B cell (primary cell): ENCODE measurements at regions not wholly inside any gene's neighbourhood (a gene's known extent, or its start where the extent isn't known, plus 50 kb on each side); places are given as distances from the start of the nearest gene placed in this dataset.

Source experiments
- ATAC-seq: fragments of 200-7000 bp; cut with Tn5 transposase; one replicate; pipeline ENCODE4 v1.10.0; 2021; ENCODE audit warnings: low read depth, mild to moderate bottlenecking, moderate number of reproducible peaks, moderate library complexity
- CTCF ChIA-PET: fragments of 350-600 bp; sonication (Branson Sonifier 250); formaldehyde crosslinking; loops from one replicate; lab custom pipeline; 2021; ENCODE audit warnings: antibody characterized with exemption, inconsistent platforms; lab: Charles Lee
- POLR2A ChIA-PET: fragments of 350-600 bp; sonication (Branson Sonifier 250); formaldehyde crosslinking; loops from one replicate; lab custom pipeline; 2021; ENCODE audit warnings: antibody characterized with exemption; lab: Charles Lee
- DNase-seq: peaks from one replicate; pipeline ENCODE4 v3.0.0; 2013
- H2AFZ ChIP-seq: 2 replicates; pipeline ENCODE4 v1.6.1; 2012; ENCODE audit warnings: mild to moderate bottlenecking, low read depth, low read length; ENCODE audit not compliant: insufficient read depth, poor library complexity, severe bottlenecking
- H3K27ac ChIP-seq, 2 donors: 1 replicate in 1 of 2; 2 replicates in 1 of 2; pipeline ENCODE4 v1.5.1; 2012 to 2013; ENCODE audit warnings: low read length in 2 of 2, mild to moderate bottlenecking in 2 of 2, moderate library complexity in 1 of 2
- H3K27me3 ChIP-seq, 4 experiments: fragments of 200-600 bp in 1 of 4; sonication (generic) in 1 of 4; replicated peaks in 1 of 4; 1 replicate in 2 of 4; 2 replicates in 2 of 4; pipeline versions ENCODE4 v1.6.1 to v1.7.0; 2013 to 2016; ENCODE audit warnings: low read length in 3 of 4, mild to moderate bottlenecking in 2 of 4, mixed read lengths in 1 of 4, moderate library complexity in 1 of 4; ENCODE audit not compliant: insufficient read depth in 4 of 4, control insufficient read depth in 3 of 4; ENCODE audit errors: control extremely low read depth in 1 of 4
- H3K36me3 ChIP-seq, 2 experiments: replicated peaks in 1 of 2; 1 replicate in 1 of 2; 2 replicates in 1 of 2; pipeline versions ENCODE4 v1.6.1 to v1.7.1; 2013; ENCODE audit warnings: low read length in 1 of 2; ENCODE audit not compliant: insufficient read depth in 2 of 2, control insufficient read depth in 1 of 2; ENCODE audit errors: control extremely low read depth in 1 of 2, extremely low read depth in 1 of 2
- H3K4me1 ChIP-seq, 2 donors: fragments of 200-600 bp in 1 of 2; sonication (generic) in 1 of 2; 1 replicate in 1 of 2; 2 replicates in 1 of 2; pipeline versions ENCODE4 v1.5.1 to v1.6.1; 2013 to 2017; ENCODE audit warnings: low read length in 2 of 2; ENCODE audit not compliant: control insufficient read depth in 2 of 2, insufficient read depth in 2 of 2
- H3K4me2 ChIP-seq: replicated peaks from 2 replicates; pipeline ENCODE3; 2012; ENCODE audit warnings: mild to moderate bottlenecking, low read depth, low read length; ENCODE audit not compliant: poor library complexity, severe bottlenecking
- H3K4me3 ChIP-seq, 5 experiments: fragments of 200-600 bp in 1 of 5; sonication (generic) in 1 of 5; 1 replicate in 3 of 5; 2 replicates in 2 of 5; pipeline versions ENCODE4 v1.5.1 to v1.7.0; 2011 to 2016; ENCODE audit warnings: low read length in 4 of 5, mild to moderate bottlenecking in 4 of 5, low read depth in 2 of 5, control low read depth in 1 of 5, moderate library complexity in 1 of 5; ENCODE audit not compliant: insufficient read depth in 1 of 5; ENCODE audit errors: control extremely low read depth in 1 of 5, extremely low read depth in 1 of 5
- H3K79me2 ChIP-seq: fragments of 200-600 bp; sonication (generic); one replicate; pipeline ENCODE4 v1.6.0; 2016; ENCODE audit warnings: low read length; ENCODE audit not compliant: control insufficient read depth, insufficient read depth
- H3K9ac ChIP-seq: fragments of 200-600 bp; sonication (generic); 2 replicates; pipeline ENCODE4 v1.6.1; 2017; ENCODE audit warnings: mild to moderate bottlenecking, low read length, moderate library complexity
- H3K9me3 ChIP-seq, 3 donors: one replicate each; pipeline versions ENCODE4 v1.6.1 to v1.7.1; 2013; ENCODE audit warnings: low read length in 2 of 3; ENCODE audit not compliant: control insufficient read depth in 2 of 3, insufficient read depth in 1 of 3; ENCODE audit errors: control extremely low read depth in 1 of 3
- H4K20me1 ChIP-seq: 2 replicates; pipeline ENCODE4 v1.6.0; 2012; ENCODE audit warnings: mild to moderate bottlenecking, low read length; ENCODE audit not compliant: insufficient read depth, control insufficient read depth, poor library complexity, severe bottlenecking
- H3K27ac Mint-ChIP-seq: one replicate; pipeline ENCODE4 v1.8.0; 2021; ENCODE audit warnings: mixed read lengths
- H3K27me3 Mint-ChIP-seq: one replicate; pipeline ENCODE4 v1.8.0; 2021; ENCODE audit warnings: mixed read lengths
- H3K4me1 Mint-ChIP-seq: one replicate; pipeline ENCODE4 v1.8.0; 2021; ENCODE audit warnings: mixed read lengths
- H3K4me3 Mint-ChIP-seq: one replicate; pipeline ENCODE4 v1.8.0; 2021; ENCODE audit warnings: mixed read lengths
- H3K9me3 Mint-ChIP-seq: one replicate; pipeline ENCODE4 v1.8.0; 2022; ENCODE audit warnings: mixed read lengths; ENCODE audit not compliant: insufficient read depth
- CTCF ChIP-seq: fragments of 200-600 bp; IDR thresholded peaks from one replicate; pipeline ENCODE4 v1.8.0; 2022; ENCODE audit warnings: antibody characterized with exemption, mild to moderate bottlenecking
- EZH2 ChIP-seq: IDR thresholded peaks from 2 replicates; pipeline ENCODE4 v1.6.1; 2012; ENCODE audit warnings: borderline replicate concordance, low read depth, mild to moderate bottlenecking, moderate library complexity, low read length; ENCODE audit not compliant: insufficient read depth, poor library complexity, severe bottlenecking
- WGBS: methylation state at CpG from one replicate; pipeline ENCODE4 v1.1.5; 2013; ENCODE audit warnings: missing lambda C conversion rate; ENCODE audit not compliant: insufficient coverage; 5-methylcytosine and 5-hydroxymethylcytosine counted together
- intact Hi-C: fragments of 100-400 bp; cut with micrococcal nuclease; formaldehyde crosslinking; loops from one replicate; pipeline ENCODE4 v1.10.0; 2022

GRCh38 chr6:48671505-48671904 is 560.5 kb upstream of the PTCHD4 start:
- H4K20me1 ChIP-seq = no peaks in the 10 kb centered on the region
- no peaks in the 10 kb centered on the region for H3K4me1 ChIP-seq
- intact Hi-C loops = no loop called here
- WGBS = no CpG with 5 or more reads among the region's 1 CpG
- POLR2A ChIA-PET = no interaction called here
- H3K4me3 Mint-ChIP-seq = no peak overlapping the region
- no peaks in the 10 kb centered on the region for H3K9me3 ChIP-seq
- H3K9me3 Mint-ChIP-seq = no peaks in the 10 kb centered on the region
- no peak for DNase-seq
- CTCF ChIA-PET = no interaction called here
- ATAC-seq = no peak
- H3K4me1 Mint-ChIP-seq = no peaks in the 10 kb centered on the region
- no peak overlapping the region for H2AFZ ChIP-seq
- no peak overlapping the region for H3K27ac ChIP-seq
- no peak overlapping the region for H3K27ac Mint-ChIP-seq
- TF ChIP-seq CTCF = no peak
- TF ChIP-seq EZH2 = no peak
- H3K36me3 ChIP-seq = no peaks in the 10 kb centered on the region
- H3K79me2 ChIP-seq = no peaks in the 10 kb centered on the region
- no peaks in the 10 kb centered on the region for H3K27me3 ChIP-seq
- H3K9ac ChIP-seq = no peak overlapping the region
- H3K27me3 Mint-ChIP-seq = no peaks in the 10 kb centered on the region
- H3K4me3 ChIP-seq = no peak overlapping the region
- H3K4me2 ChIP-seq = no peak overlapping the region

GRCh38 chr6:48670546-48670945 is 559.5 kb upstream of the PTCHD4 start:
- H3K4me1 Mint-ChIP-seq = no peaks in the 10 kb centered on the region
- H4K20me1 ChIP-seq = no peaks in the 10 kb centered on the region
- intact Hi-C loops = no loop called here

More at GRCh38 chr6:48670546-48670945, 559.5 kb upstream of the PTCHD4 start:
- no peak for DNase-seq
- no peak overlapping the region for H3K4me3 ChIP-seq
- no peaks in the 10 kb centered on the region for H3K27me3 ChIP-seq
- ATAC-seq = no peak
- H3K27ac ChIP-seq = no peak overlapping the region
- no peaks in the 10 kb centered on the region for H3K36me3 ChIP-seq
- no peak overlapping the region for H3K27ac Mint-ChIP-seq
- no peak overlapping the region for H3K4me3 Mint-ChIP-seq
- no CpG with 5 or more reads among the region's 2 CpGs for WGBS
- H3K9me3 ChIP-seq = no peaks in the 10 kb centered on the region
- ChIA-PET CTCF (no interaction called here), POLR2A (no interaction called here)
- H3K27me3 Mint-ChIP-seq = no peaks in the 10 kb centered on the region
- H3K4me1 ChIP-seq = no peaks in the 10 kb centered on the region
- H2AFZ ChIP-seq = no peak overlapping the region
- no peaks in the 10 kb centered on the region for H3K79me2 ChIP-seq
- H3K9me3 Mint-ChIP-seq = no peaks in the 10 kb centered on the region
- no peak overlapping the region for H3K4me2 ChIP-seq
- TF ChIP-seq EZH2 (no peak), CTCF (no peak)
- H3K9ac ChIP-seq = no peak overlapping the region
